Hematopoietic multipotent progenitor cell treated with erythropoietin and hydrocortisone succinate and interleukin-3 and kit ligand, for 4 days (in vitro differentiated cells): ENCODE measurements at regions not wholly inside any gene's neighbourhood (a gene's known extent, or its start where the extent isn't known, plus 50 kb on each side); places are given as distances from the start of the nearest gene placed in this dataset.
A peak's percentile ranks its signal among the peaks of the same experiment; 100 is the strongest.

Experiments used
- DNase-seq: peaks from one replicate; pipeline ENCODE4 v3.0.0-alpha.2; 2015

- DNase-seq, result no peak
These were observed 480.9 kb downstream of the ETV1 start for GRCh38 chr7:13508586-13508985.

GRCh38 chr7:13518738-13519137, 470.7 kb downstream of the ETV1 start:
- DNase-seq, result no peak

GRCh38 chr7:13524076-13524475, 465.4 kb downstream of the ETV1 start:
- no peak for DNase-seq

- peak; percentile 23 for DNase-seq
These were observed 457.3 kb downstream of the ETV1 start for GRCh38 chr7:13532028-13532753.

GRCh38 chr7:13538669-13539068, 450.8 kb downstream of the ETV1 start:
- no peak for DNase-seq

- DNase-seq, result peak; percentile 45
These were observed 449.0 kb downstream of the ETV1 start for GRCh38 chr7:13540429-13540828.

- DNase-seq, result no peak
These were observed 448.1 kb downstream of the ETV1 start for GRCh38 chr7:13541326-13541725.

GRCh38 chr7:13542451-13542850, 447.0 kb downstream of the ETV1 start:
- DNase-seq, result no peak

- DNase-seq, result no peak
These were observed 438.0 kb downstream of the ETV1 start for GRCh38 chr7:13551503-13551902.

- no peak for DNase-seq
These were observed 429.0 kb downstream of the ETV1 start for GRCh38 chr7:13560441-13560840.

GRCh38 chr7:13563257-13563656, 426.2 kb downstream of the ETV1 start:
- DNase-seq, result no peak

- DNase-seq, result no peak
These were observed 425.8 kb downstream of the ETV1 start for GRCh38 chr7:13563680-13564079.

GRCh38 chr7:13577566-13578145, 411.8 kb downstream of the ETV1 start:
- DNase-seq, result no peak

- DNase-seq, result no peak
These were observed 411.2 kb downstream of the ETV1 start for GRCh38 chr7:13578294-13578693.

- no peak for DNase-seq
These were observed 408.4 kb downstream of the ETV1 start for GRCh38 chr7:13581097-13581496.

- DNase-seq, result no peak
These were observed 395.6 kb downstream of the ETV1 start for GRCh38 chr7:13593854-13594253.

- DNase-seq, result no peak
These were observed 387.4 kb downstream of the ETV1 start for GRCh38 chr7:13602036-13602435.

GRCh38 chr7:13603016-13603415, 386.4 kb downstream of the ETV1 start:
- DNase-seq, result no peak

GRCh38 chr7:13603661-13604060, 385.8 kb downstream of the ETV1 start:
- no peak for DNase-seq

- no peak for DNase-seq
These were observed 385.3 kb downstream of the ETV1 start for GRCh38 chr7:13604178-13604577.

GRCh38 chr7:13610372-13610771, 379.1 kb downstream of the ETV1 start:
- no peak for DNase-seq

- no peak for DNase-seq
These were observed 373.8 kb downstream of the ETV1 start for GRCh38 chr7:13615679-13616078.

- no peak for DNase-seq
These were observed 362.0 kb downstream of the ETV1 start for GRCh38 chr7:13627455-13627854.

GRCh38 chr7:13628239-13629001, 361.0 kb downstream of the ETV1 start:
- no peak for DNase-seq
